Fibroblast of lung (primary cell): ENCODE measurements at regions not wholly inside any gene's neighbourhood (a gene's known extent, or its start where the extent isn't known, plus 50 kb on each side); places are given as distances from the start of the nearest gene placed in this dataset.

ENCODE experiments used
- CTCF ChIP-seq, 2 donors: IDR thresholded peaks in 1 of 2; conservative IDR thresholded peaks in 1 of 2; 1 replicate in 1 of 2; 2 replicates in 1 of 2; pipeline ENCODE4 v1.5.1; 2011 to 2012; ENCODE audit warnings: low read length in 2 of 2, control low read depth in 1 of 2, inconsistent platforms in 1 of 2, low read depth in 1 of 2, mild to moderate bottlenecking in 1 of 2
- EZH2 ChIP-seq: IDR thresholded peaks from 2 replicates; pipeline ENCODE4 v1.5.1; 2012; ENCODE audit warnings: low read length, control low read depth, mild to moderate bottlenecking; ENCODE audit errors: missing control alignments

- TF ChIP-seq CTCF (conservative IDR thresholded peaks at IDR 0.05 in 1 of 2, IDR thresholded peaks at IDR 0.05 in 1 of 2; ENCODE audit: low read depth in 1 of 2, low read length in 2 of 2) (no peak), EZH2 (no peak)
Observed at GRCh38 chr6:41432280-41432679, 96.9 kb downstream of the NCR2 start.
